Stimulated activated CD4-positive, alpha-beta T cell treated with anti-CD3 and anti-CD28 coated beads, Interleukin-2, amount 100 ng/mL, for 4 hours (primary cell): ENCODE measurements at regions not wholly inside any gene's neighbourhood (a gene's known extent, or its start where the extent isn't known, plus 50 kb on each side); places are given as distances from the start of the nearest gene placed in this dataset.
A peak's percentile ranks its signal among the peaks of the same experiment; 100 is the strongest.
"Not testable (repeated sequence)": the region's sequence is repeated elsewhere in the genome, so short reads cannot be mapped to it uniquely, and the experiment has no call there.

ENCODE experiments used
- DNase-seq: peaks from one replicate; pipeline ENCODE4 v3.0.0-alpha.2; 2020; ENCODE audit warnings: low read depth

GRCh38 chr2:133884739-133885381 is 316.6 kb upstream of the NCKAP5 start:
- no peak for DNase-seq

- no peak for DNase-seq
Measured at GRCh38 chr2:133885847-133886246, 317.6 kb upstream of the NCKAP5 start.

DNA sequence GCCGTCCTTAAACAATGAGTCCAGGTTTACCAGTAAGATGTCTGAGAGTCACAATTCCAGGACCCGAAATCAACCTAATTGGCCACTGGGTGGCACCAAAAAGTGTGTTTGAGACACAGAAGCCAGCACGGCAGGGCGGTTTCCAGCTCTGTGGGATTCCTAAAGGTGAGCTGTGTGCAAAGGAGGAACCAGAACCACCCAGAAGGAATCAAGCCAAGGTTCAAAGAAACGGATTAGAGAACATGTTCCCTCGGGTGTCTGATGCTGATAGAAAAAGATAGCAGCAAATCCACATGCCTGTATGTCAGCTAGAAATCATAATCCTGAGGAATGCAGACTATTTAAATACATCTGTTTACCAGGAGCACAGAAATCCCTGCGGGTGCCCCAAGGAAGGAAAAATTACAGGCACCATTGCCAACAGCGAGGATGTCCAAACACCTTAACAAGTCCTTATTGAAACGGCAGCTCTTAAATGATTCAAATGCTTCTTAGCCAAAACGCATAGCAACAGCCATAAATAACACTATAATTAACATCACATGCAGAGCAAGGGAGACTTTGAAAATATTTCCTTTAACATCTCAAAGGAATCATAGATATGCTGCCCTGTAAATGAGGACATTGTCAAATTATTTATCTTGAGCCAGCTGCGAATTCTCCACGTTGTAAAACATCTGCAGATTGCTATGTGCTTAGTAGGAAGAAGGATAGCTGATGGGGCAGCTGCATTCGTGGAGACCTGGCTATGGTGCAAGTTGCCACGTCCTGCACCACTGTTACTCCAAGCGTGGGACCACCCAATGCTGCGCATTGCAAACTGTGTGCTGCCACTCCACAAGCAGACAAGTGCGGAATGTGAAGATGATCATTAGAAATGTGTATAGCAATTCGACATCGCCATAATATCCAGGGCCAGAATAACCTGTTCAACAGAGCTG is 318.7 kb upstream of the NCKAP5 start:
- DNase-seq = peak; percentile 34

- no peak for DNase-seq
Measured at GRCh38 chr2:133887676-133888040, 319.4 kb upstream of the NCKAP5 start.

- no peak for DNase-seq
Measured at GRCh38 chr2:133888107-133888506, 319.8 kb upstream of the NCKAP5 start.

GRCh38 chr2:133888621-133889219 is 320.5 kb upstream of the NCKAP5 start:
- DNase-seq = no peak

DNA sequence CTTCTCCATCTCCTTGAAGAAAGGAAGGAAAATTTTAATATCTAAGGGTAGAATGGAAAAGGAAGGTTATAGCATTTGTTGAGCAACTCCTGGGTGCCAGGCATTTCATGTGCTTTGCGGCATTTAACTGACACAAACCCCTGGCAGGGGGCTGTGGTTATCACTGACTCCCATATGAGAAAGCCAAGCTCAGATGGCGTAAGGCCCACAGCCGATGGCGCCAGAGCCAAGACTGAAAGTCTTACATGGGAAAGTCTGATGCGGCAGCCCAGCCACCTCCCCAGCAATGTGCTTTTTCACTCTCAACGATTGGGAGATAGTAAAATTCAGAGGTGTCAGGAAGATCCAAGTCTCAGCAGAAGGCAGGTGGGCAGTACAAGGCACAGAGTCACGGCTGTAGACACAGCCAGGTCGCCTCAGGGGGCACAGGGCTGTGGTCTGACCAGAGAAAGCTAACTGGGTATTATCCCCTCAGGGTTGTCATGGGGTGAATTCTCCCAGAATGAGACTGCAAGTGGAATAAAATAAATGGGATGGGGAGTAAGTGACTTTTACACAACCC is 324.2 kb upstream of the NCKAP5 start:
- DNase-seq = no peak

DNA sequence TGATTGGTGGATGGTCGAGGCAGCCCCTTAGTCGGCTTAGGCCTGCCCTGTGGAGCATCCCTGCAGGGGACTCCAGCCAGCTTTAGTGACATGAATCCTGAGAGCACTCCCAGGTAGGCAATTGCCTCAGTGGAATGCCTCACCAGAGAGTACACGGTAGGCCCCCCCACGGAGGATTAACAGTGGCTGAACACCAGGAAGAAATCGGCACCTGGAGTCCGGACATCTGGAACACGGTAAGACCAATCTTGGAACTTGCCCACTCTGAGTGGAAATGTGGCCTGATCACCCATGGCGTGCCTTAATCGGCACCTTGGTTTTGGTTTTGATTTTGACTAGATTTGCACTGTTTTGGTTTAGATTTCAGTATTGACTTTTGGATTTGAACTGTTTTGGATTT is 326.2 kb upstream of the NCKAP5 start:
- DNase-seq = no peak

DNA sequence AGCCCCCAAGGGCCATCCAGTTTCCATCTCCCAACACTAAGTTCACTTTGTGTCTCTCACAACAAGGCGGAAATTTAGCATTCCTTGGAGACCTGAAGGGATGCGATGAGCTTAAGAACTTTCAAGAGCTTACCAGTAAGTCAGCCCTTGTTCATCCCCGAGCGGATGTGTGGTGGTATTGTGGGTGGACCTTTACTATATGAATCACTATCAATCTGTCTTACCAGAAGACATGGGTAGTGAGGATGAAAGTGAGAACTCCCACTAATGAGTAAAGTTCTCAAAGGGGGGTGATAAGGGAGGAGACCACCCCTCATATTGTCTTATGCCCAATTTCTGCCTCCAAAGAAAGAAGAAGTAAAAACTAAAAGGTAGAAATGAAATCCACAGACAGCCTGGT is 329.6 kb upstream of the NCKAP5 start:
- not testable (repeated sequence) for DNase-seq

- no peak for DNase-seq
Measured at GRCh38 chr2:133900909-133901308, 332.6 kb upstream of the NCKAP5 start.

DNA sequence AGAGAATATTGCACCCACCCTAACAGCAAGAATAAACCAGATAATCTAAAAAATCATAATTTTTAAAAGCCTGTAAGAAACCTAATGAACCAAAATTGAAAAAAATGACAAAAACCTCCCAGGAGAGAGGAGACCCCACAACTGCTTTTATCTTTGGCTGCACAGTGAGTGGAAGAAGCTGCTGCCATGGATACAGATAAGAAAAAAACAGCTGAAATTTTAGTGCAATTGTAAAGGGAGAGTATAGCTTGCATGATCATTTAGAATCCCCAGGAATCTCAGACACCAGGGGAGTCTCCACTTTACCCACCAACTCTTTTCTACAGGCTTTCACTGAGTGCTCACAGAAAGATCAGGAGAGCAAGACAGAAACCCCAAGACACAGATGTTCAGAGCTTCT is 338.1 kb upstream of the NCKAP5 start:
- DNase-seq = no peak

GRCh38 chr2:133906926-133907325 is 338.7 kb upstream of the NCKAP5 start:
- no peak for DNase-seq

- DNase-seq = no peak
Measured at GRCh38 chr2:133908171-133908570, 339.9 kb upstream of the NCKAP5 start.

DNA sequence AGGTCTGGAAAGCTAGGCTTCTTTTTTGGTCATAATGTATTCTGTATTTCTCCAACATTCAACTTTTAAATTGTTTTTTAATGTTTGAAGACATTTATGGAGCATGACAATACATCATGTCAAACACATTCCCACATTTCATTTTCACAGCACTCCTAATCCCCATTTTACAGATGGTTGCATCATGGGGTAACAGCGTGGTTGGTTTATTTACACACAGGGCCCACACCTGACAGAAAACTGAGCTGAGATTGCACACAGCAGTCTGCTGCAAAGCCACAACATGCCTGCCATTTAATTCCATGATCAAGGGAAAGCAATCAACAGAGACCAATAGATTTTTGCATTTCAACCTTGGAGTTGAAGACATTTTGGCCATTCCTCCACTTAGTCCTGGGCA is 335.7 kb upstream of the MGAT5 start:
- no peak for DNase-seq

DNA sequence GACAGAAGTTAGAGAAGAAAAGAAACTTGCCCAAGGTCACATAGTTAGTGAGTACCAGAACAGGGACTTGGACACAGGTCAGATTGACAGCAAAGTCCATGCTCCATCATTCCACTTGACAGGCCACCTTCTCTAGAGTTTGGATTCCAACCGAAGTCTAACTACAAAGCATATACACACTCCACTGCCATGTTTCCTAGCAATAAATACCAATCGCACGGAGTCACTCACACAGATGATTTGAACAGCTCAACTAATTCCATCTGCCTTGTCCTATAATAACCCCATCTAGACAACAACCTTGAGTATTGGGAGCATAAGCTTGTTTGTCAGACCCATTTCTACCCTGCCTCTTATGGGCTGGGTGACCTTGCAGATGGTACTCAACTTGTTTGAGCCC is 334.6 kb upstream of the MGAT5 start:
- DNase-seq = no peak

DNA sequence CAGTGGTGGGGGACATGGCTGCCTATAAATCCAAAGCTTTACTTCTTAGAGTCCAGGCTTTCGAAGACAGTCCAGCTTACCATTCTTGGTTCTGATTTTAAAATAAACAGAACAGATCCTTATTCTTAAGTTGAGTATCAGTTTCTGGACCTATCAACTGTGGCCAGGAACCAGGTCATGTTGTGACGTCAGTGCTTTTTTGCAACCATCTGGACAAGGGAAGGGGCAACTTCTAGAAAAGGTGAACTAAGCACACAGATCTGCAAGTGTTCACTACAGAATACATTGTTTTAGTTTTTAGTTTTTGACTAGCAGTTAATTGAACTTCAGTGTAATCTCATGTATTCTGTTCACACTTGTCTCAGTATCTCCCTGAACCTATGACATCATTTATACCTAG is 326.0 kb upstream of the MGAT5 start:
- no peak for DNase-seq

GRCh38 chr2:133936096-133936495 is 317.8 kb upstream of the MGAT5 start:
- DNase-seq = no peak

GRCh38 chr2:133936601-133937000 is 317.3 kb upstream of the MGAT5 start:
- no peak for DNase-seq

DNA sequence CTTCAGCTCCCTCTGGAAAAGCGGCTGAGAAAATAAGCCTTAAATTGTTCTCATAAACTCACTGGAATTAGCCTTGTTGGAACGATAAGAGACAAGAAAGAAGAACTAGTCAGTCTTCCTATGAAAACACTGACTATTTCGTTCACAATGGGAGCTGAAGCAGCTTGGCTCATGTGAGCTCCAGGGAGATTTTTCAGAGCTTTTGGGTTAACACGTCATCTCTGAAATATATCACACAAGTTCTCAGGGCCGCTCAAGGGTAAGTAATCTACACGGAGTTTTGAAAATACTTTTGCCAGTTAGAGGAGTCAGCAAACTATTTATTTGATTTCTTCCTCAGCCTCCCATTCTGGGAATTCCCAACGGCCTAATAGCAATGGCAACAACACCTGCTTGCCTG is 316.2 kb upstream of the MGAT5 start:
- DNase-seq = no peak

GRCh38 chr2:133940134-133940533 is 313.7 kb upstream of the MGAT5 start:
- DNase-seq = no peak

DNA sequence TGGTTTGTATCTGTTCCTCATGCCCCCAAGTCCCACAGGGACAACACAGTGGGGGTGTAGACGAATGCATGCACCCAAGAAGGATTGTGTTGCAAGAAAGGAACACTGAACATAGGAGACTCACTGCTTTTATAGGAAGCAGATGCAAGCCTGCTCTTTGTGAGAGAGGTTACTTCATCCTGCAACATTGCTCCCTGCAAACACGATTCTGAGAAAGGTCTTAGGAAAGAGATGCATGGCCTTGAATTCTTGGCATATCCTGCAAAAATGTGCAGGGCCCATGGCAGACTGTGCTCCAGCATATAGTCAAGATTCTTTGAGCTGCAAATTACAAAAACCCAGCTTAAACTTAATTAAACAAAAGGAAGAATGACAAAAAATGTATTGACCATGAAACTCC is 312.2 kb upstream of the MGAT5 start:
- no peak for DNase-seq

GRCh38 chr2:133942398-133942797 is 311.5 kb upstream of the MGAT5 start:
- no peak for DNase-seq

DNA sequence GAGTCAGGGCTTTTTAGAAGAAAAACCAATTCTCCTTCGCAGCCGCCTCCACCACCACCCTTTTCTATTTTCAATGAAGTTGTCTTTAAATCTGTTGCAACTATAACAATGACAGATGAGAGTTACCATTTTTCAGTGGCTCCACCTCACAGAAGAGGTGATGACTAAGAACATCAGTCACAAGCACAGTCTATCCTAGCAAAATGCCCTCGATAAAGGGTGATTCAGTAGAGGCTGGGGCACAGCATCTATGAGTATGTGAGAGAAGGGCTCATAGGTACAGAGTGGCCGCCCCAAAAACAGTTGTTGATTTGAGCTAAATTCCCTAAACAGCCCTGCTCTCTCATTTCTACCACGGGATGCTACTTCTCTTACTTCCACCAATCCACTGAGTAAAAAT is 310.8 kb upstream of the MGAT5 start:
- no peak for DNase-seq
